ENCODE measurements at regions not wholly inside any gene's neighbourhood (a gene's known extent, or its start where the extent isn't known, plus 50 kb on each side); places are given as distances from the start of the nearest gene placed in this dataset.

GRCh38 chr18:6601241-6601640, 128.3 kb upstream of the ARHGAP28 start:
- Histone ChIP-seq H2BK5ac (ENCODE audit: low read depth, low read length) (no peak overlapping the region), H3K27me3 (replicated peaks in 1 of 4; ENCODE audit: control insufficient read depth in 3 of 4, extremely low read depth in 1 of 4, insufficient read depth in 3 of 4, low read length in 3 of 4) (no peaks in the 10 kb centered on the region; a peak in 1 of 7 replicates), H3K36me3 (ENCODE audit: control insufficient read depth in 2 of 4, insufficient read depth in 4 of 4, low read length in 3 of 4) (no peaks in the 10 kb centered on the region), H3K79me1 (ENCODE audit: low read depth, low read length) (no peaks in the 10 kb centered on the region), H3K23me2 (ENCODE audit: low read depth, low read length) (no peaks in the 10 kb centered on the region; the same call in 1 of the 2 replicates), H2AFZ (ENCODE audit: low read length) (no peak overlapping the region), H4K91ac (replicated peaks; ENCODE audit: insufficient read length, low read length) (no peak overlapping the region), H4K20me1 (replicated peaks in 1 of 2; ENCODE audit: control insufficient read depth in 1 of 2, insufficient read depth in 2 of 2, low read length in 2 of 2) (no peaks in the 10 kb centered on the region), H3K4me1 (replicated peaks in 1 of 4; ENCODE audit: control insufficient read depth in 3 of 4, insufficient read depth in 4 of 4, low read length in 3 of 4) (peaks cover 1 to 8% (median 4%) of the 10 kb centered on the region in 4 experiments; a peak in 4 of 7 replicates), H3K18ac (ENCODE audit: extremely low read depth, low read length) (no peak overlapping the region), H4K5ac (ENCODE audit: insufficient read length, low read depth, low read length) (no peak overlapping the region), H3K23ac (ENCODE audit: insufficient read length) (no peak overlapping the region), H4K8ac (ENCODE audit: extremely low read depth, insufficient read depth, low read length) (no peak overlapping the region), H2AK5ac (ENCODE audit: low read depth, low read length) (0 out of 2 replicates have a peak overlapping the region, but pooled peaks have one; percentile 39), H2BK20ac (ENCODE audit: low read length) (no peak overlapping the region), H3K27ac (ENCODE audit: low read depth, low read length) (no peak overlapping the region), H3K4me2 (ENCODE audit: insufficient read depth in 1 of 2, low read depth in 2 of 2, low read length in 2 of 2) (no peak overlapping the region), H3K4me3 (ENCODE audit: extremely low read depth in 1 of 4, insufficient read depth in 2 of 4, low read depth in 3 of 4, low read length in 4 of 4) (no peak overlapping the region), H3K79me2 (ENCODE audit: control insufficient read depth in 1 of 2, insufficient read depth in 2 of 2, low read length in 2 of 2) (no peaks in the 10 kb centered on the region), H2BK15ac (ENCODE audit: low read length) (no peak overlapping the region), H3K4ac (replicated peaks; ENCODE audit: insufficient read length, low read depth, low read length) (no peak overlapping the region), H3K14ac (ENCODE audit: insufficient read length) (no peak overlapping the region), H2BK120ac (replicated peaks; ENCODE audit: low read depth, low read length) (no peak overlapping the region), H3K56ac (replicated peaks; ENCODE audit: insufficient read length, low read depth, low read length) (no peak overlapping the region), H3K9ac (replicated peaks in 1 of 4; ENCODE audit: extremely low read depth in 1 of 4, low read depth in 3 of 4, low read length in 3 of 4) (no peak overlapping the region), H3K9me3 (ENCODE audit: insufficient read depth in 2 of 2, low read depth in 1 of 2, low read length in 1 of 2) (no peaks in the 10 kb centered on the region), H2BK12ac (ENCODE audit: low read depth, low read length) (no peak overlapping the region)
- ChIA-PET POLR2A (ENCODE audit: partially characterized antibody) (no interaction called here), CTCF (ENCODE audit: partially characterized antibody) (no interaction called here)
- FAIRE-seq (no peak), DNase-seq (ENCODE audit: low read depth in 1 of 2, low spot score in 2 of 2) (no peak)
- no peak for TF ChIP-seq RXRA (IDR thresholded peaks at IDR 0.05; ENCODE audit: insufficient read depth, low read depth, low read length)
- TF ChIP-seq JUND (IDR thresholded peaks at IDR 0.05; ENCODE audit: low read length), result no peak
- no peak for TF ChIP-seq EZH2 (IDR thresholded peaks at IDR 0.05; ENCODE audit: low read depth, low read length, severe bottlenecking)
- TF ChIP-seq KDM4A (IDR thresholded peaks at IDR 0.05; ENCODE audit: low read depth, low read length, severe bottlenecking), result no peak
- TF ChIP-seq, protein P1, sequence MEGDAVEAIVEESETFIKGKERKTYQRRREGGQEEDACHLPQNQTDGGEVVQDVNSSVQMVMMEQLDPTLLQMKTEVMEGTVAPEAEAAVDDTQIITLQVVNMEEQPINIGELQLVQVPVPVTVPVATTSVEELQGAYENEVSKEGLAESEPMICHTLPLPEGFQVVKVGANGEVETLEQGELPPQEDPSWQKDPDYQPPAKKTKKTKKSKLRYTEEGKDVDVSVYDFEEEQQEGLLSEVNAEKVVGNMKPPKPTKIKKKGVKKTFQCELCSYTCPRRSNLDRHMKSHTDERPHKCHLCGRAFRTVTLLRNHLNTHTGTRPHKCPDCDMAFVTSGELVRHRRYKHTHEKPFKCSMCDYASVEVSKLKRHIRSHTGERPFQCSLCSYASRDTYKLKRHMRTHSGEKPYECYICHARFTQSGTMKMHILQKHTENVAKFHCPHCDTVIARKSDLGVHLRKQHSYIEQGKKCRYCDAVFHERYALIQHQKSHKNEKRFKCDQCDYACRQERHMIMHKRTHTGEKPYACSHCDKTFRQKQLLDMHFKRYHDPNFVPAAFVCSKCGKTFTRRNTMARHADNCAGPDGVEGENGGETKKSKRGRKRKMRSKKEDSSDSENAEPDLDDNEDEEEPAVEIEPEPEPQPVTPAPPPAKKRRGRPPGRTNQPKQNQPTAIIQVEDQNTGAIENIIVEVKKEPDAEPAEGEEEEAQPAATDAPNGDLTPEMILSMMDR (IDR thresholded peaks at IDR 0.05; ENCODE audit: control extremely low read depth in 1 of 3, insufficient read depth in 1 of 3, low read depth in 1 of 3, low read length in 3 of 3), result no peak
- no peak for TF ChIP-seq BCL11A (IDR thresholded peaks at IDR 0.05; ENCODE audit: low read depth in 2 of 2, low read length in 2 of 2)
- TF ChIP-seq, protein P2, sequence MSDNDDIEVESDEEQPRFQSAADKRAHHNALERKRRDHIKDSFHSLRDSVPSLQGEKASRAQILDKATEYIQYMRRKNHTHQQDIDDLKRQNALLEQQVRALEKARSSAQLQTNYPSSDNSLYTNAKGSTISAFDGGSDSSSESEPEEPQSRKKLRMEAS (IDR thresholded peaks at IDR 0.05), result no peak
- TF ChIP-seq TCF12 (IDR thresholded peaks at IDR 0.05; ENCODE audit: low read depth, low read length), result no peak
- no peak for TF ChIP-seq NANOG (IDR thresholded peaks at IDR 0.05; ENCODE audit: insufficient read depth, low read depth, low read length, poor library complexity, severe bottlenecking)
- WGBS, 2 experiments (ENCODE audit: extremely low coverage in 1 of 2, insufficient coverage in 1 of 2, insufficient read length in 1 of 2, insufficient replicate concordance in 2 of 2, low coverage in 1 of 2, low lambda C conversion rate in 2 of 2, missing lambda C conversion rate in 1 of 2), result 97% methylated on average over 6 of the region's 6 CpGs; no CpG with 5 or more reads in 1 of the 2 experiments
